HG03558 (cell line): ENCODE measurements at regions not wholly inside any gene's neighbourhood (a gene's known extent, or its start where the extent isn't known, plus 50 kb on each side); places are given as distances from the start of the nearest gene placed in this dataset.
"Not testable (repeated sequence)": the region's sequence is repeated elsewhere in the genome, so short reads cannot be mapped to it uniquely, and the experiment has no call there.

ENCODE experiments used
- ATAC-seq: cut with Tn5 transposase; IDR thresholded peaks from one replicate; pipeline ENCODE4 v1.9.1; 2021; ENCODE audit warnings: moderate number of reproducible peaks; ENCODE audit not compliant: unreplicated experiment; ENCODE audit errors: extremely low read depth

DNA sequence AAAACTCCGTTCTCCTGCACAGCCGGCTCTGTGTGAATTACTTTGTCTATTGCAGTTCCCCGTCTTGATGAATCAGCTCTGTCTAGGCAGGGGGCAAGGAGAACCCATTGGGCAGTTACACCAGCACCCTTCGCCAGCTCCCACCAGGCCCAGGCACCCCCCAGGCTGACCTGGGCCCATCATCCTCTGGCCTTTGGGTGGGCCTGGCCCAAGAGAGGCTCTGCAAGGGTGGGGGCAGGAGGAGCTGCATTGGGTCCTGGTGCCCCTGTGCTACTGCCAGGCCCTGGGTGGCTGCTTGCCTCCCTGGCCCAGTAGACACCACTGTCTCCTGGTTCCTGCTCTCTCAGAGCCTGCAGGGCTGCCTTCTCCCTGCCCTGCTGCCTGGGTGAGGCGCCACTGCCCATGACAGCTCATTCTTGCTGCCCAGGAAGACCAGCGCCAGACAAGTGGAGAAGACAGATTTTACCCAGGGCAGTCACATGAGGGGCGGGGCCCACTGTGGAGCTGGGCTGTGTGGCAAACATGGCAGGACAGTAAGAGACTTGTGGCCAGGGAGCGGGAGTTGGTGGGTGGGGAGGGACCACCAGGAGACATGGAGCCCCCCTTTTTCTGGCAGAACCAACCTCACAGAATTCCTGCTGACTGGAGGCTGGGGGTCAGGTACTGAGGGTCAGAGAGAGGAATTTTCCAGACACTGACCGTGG lies 67.2 kb downstream of the MRPL36 start:
- no peak for ATAC-seq

DNA sequence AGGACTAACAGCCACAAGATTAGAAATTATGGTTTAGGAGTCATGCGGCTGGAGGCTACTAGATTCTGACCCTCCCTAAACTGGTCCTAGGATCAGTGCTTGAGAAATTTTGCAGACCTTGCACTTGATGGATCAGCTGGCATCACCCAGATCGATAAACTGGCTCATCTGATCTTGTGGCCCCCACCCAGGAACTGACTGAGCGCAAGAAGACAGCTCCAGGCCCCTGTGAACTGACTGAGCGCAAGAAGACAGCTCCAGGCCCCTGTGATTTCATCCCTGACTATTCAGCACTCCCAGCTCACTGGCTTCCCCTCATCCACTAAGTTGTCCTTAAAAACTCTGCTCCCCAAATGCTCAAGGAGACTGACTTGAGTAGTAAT lies 67.8 kb downstream of the MRPL36 start:
- not testable (repeated sequence) for ATAC-seq

DNA sequence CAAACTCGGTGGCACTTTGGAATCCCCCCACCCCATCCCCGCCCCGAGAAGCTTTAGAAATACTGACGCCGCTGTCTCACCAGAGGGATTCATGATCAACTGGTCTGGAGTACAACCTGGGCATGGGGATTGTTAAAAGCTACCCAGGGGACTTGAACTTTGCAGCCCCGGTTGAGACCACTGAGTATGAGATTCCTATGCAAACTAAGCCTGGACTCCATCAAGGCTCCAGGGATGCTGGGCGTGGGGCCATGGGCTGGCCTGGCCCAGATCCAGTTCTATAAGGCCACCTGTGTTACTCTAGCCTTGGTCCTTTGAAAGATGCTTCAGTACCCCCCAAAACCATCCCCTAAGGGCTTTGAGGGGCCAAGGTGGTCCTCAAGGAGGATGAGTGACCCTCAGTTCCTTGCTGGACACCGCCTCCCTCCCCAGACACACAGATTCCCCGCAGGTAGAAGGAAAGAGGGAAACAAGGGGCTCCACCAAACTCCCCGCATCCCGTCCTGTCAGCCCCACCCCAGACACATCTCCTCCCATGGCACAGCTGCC lies 68.5 kb downstream of the MRPL36 start:
- no peak for ATAC-seq

DNA sequence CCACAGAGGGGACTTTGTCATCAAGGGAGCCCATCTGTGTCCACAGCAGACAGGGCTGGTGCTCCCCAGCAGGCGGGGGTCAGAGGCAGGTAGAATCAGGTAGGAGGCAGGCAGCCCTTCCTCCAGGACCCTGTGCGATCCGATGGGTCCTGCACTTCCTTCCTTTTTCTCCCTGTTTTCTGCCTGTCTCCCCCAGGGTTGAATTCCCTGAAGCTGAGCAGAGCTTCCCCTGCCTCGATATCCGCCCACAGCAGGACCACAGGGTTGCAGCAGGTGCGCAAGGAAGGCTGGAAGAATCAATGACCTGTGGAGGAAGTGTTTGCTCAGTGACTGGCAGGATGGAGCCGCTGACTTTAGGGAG lies 69.2 kb downstream of the MRPL36 start:
- no peak for ATAC-seq

DNA sequence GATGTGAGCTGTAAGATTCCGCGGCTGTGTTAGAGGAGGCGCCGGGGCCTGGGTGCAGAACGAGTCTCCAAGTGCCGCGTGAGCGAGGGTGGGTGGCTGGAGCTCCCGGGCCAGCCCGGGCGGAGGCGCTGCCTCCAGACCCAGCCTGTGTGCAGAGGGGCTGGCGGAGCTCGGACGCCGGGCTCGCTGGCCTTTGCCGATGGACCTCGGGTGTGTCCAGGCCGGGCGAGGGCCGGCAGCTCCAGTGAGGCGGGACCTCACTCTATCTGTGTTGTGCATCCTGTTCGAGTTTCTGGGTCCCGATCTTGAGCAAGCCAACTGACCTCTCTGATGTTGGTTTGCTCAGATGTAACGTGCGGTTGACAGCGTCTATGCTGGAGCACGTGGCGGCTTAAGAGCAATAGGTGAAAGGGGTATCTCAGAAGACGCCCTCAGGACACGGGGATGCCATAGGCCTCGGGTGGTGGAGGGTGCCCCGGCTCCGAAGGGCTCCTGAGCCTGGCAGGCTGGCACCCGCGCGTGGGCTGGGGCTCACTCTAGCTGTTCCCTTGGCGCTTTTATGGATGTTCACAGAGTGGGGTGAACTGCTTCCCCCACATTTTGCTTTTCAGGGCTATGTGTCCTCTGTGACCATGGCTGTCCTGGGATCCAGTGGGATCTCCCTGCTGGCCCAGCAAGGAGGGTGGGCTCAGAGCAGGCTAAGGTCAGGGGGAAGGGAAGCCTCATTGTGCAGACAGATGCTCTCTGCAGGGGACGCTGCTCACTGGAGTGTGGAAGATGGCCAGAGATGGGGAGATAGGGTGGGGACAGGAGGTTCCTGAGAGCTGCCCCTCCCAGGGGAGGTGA lies 69.8 kb downstream of the MRPL36 start:
- no peak for ATAC-seq

DNA sequence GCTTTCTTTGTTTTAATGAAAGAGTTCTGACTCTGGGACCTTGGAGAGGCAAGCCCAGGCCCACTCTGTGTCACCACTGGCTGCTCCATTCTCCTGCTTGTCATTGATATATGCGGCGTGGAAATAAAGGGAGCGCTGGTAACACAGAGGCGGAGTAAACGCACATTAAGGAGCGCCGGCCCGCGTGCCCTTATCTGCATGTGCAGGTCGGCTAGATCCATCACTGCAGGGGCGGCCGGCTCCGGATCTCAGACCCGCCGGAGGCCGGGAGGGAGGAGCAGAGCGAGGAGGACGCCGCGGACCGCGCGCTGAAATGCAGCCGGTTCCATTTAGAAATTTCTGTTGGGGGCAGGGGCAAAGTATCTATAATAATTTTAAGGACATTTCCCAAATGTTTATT lies 70.8 kb downstream of the MRPL36 start:
- ATAC-seq = no peak

DNA sequence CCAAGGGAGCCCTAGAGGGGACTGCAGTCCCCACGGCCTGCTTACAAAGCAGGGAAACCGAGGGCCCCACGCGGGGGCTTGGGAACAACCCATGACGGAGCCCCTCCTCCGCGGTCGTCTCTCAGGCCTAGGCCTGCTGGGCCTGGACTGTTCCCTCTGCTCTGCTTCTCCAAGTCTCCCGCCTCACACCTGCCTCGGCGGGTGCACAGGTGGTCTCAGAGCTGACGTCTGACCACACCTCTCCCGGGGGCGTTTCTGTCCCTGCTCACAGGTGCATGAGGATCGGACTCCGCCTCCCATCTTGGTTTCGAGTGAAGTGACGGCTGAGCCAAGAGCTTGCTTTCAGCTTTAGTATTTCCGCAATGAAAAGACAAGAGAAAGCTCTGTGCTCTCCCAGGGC lies 72.1 kb downstream of the MRPL36 start:
- no peak for ATAC-seq

DNA sequence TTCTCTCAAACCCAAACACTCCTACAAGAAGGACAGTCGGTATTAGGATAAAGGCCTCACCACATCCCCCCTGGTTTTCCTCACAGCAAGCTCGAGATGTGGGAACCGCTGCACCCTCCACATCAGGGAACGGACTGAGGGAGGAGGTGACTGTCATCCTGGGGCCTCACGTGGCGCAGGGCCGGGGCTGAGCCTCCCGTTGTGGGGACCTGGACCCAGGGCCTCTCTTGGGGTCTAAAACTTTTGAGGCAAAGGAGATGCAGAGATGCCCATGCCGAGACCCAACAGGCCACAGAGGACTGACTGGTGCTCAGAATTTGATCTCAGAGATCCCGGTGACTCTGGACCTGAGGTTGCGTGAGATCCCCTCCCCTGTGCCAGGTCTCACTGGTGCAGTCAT lies 72.7 kb downstream of the MRPL36 start:
- ATAC-seq = no peak

DNA sequence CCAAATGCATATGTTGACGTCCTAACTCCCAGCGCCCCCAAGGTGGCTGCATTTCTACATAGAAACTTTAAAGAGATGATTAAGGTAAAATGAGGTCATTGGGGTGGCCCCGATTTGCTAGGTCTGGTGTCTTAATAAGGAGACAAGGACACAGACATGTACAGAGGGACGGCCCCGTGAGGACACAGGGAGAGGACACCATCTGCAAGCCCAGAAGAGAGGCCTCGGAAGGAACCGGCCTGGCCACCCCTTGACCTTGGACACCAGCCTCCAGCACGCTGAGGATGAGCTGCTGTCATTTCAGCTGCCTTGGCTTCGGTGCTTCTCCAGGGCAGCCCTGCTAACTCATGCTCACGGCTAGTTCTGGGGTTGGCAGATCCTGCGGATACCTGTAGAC lies 73.2 kb downstream of the MRPL36 start:
- no peak for ATAC-seq

DNA sequence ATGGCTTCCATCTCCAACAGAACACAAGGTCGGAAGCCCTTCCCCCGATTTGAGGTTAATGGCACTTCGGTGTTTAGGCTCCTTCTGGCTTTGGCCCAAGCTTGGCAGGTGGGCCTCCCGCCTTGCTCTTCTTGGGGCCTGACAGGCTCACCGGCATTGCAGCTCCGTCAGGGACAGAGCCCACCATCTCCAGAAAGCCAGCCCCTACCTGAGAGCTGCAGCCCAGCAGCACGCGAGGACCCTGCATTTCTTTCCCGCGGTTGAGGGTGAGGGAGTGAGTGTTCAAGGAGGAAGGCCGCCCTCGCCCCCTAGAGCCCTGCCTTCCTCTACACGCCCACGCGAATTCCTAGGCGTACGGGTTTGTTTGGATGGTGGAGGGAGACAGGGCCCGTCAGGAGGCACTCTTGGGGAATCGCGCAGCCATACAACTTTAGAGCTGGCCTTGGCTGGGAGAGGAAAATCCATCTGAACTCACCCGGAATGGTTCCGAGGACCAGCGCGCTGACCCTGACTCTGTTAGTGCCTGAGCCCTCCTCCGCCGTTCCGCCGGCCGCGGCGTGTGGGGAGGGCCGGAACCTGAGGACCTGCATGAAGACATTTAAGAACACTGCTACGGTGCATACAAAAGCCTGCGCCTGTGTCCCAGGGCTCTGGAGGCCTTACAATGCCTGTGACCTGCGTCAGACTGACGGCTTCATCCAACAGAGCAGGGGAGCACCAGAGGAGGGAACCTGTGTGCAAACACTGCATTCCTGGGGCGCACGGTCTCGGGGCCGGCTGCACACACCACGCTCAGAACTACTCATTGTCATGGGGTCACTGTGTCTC lies 73.8 kb downstream of the MRPL36 start:
- ATAC-seq = no peak

DNA sequence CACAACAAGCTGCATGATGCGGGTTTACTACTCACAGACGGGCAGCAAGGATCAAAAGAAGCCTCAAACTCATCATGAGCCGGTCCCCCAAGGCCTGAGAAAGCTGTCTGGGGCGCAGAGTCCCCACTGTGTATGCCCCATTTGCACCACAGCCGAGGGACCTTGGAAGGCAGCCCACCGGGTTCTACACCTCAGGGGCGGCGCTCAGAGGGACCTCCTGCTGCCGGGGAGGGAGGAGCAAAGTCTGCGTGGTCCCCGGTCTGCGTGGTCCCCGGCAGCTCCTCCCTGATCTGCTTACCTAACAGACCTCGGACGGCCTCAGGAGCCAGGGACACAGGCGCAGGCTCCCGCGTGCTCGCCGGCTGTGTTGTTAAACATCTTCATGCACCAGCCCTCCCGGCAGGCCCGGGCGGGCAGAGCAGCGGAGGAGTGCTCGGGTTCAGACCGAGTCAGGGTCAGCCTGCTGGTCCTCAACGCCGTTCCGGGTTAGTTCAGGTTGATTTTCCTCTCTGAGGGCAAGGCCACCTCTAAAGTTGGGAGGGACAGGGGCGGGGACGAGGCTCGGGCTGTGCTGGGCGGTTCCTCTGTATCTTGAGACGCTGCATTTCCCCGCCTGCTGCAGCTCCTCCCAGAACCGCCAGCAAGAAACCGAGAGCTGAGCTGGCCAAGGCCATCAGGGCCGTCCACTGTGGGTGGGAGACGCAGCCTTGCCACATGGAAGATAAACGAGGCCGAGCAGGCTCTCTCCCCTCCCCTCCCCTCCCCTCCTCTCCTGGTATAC lies 74.6 kb downstream of the MRPL36 start:
- ATAC-seq = no peak

DNA sequence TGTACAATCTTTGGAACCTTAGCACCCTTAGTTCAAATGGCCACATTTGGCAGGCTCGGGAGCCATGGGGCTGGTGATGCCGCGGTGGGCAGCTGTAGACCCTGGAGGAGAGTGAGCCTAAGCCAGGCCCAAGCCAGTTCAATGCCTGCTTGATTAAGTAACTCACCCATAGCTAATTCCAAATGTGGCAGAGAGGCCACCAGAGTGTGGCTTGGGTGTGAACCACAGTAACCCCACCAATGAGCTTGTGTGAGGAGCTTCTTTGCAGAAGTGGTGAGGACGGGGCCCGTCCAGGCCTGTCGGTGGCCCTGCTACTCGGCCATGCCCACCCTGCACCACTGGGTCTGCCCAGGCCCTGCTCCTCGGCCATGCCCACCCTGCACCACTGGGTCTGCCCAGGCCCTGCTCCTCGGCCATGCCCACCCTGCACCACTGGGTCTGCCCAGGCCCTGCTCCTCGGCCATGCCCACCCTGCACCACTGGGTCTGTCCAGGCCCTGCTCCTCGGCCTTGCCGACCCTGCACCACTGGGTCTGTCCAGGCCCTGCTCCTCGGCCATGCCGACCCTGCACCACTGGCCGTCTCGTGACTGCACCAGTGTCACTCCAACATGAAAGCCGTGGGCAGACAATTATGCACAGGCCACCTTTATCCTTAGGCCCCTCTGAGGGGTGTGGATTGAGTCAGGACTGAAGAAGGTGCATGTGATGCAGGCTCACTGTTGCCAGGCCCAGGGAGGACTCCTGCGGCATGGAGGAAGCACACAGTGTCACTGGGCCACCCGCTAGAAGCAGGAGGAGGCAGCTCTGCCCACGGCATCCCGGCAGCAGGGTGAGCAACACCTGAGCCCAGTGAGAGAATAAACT lies 75.4 kb downstream of the MRPL36 start:
- ATAC-seq = no peak

DNA sequence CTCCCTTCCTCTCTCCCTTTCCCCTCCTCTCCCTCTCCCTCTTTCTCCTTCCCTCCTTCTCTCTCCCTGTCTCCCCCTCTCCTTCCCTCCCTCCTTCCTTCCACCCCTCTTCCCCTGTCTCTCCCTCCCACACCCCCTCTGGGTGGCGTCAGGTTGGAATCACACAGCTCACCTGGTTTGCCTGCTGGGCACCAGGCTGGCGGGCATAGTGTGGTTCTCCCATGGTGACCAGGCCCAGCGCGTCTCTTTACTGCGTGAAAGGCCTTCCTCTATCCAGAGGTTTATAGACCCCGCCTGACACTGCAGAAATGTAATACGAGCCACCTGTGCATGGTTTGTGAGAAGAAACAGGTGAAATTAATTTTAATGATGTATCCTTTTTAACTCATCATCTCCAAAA lies 76.2 kb downstream of the MRPL36 start:
- no peak for ATAC-seq

DNA sequence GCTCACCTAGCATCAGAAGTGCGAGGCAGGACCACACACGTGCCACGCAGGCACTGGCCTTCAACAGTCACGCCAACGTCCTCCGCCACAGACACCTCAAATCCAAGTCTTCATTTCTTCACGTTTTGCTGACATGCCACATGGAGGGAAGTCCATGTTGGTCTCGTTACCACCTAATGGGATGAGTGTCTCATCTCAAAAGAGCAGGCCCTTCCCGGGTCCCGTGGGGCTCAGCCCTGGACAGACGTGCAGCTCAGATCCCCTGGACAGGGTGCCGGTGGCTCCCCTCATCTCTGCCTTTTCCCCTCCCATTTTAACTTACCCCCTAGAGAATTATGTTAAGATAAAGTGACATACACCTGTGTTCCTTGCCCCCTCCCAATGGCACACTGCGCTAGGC lies 76.8 kb downstream of the MRPL36 start:
- no peak for ATAC-seq

DNA sequence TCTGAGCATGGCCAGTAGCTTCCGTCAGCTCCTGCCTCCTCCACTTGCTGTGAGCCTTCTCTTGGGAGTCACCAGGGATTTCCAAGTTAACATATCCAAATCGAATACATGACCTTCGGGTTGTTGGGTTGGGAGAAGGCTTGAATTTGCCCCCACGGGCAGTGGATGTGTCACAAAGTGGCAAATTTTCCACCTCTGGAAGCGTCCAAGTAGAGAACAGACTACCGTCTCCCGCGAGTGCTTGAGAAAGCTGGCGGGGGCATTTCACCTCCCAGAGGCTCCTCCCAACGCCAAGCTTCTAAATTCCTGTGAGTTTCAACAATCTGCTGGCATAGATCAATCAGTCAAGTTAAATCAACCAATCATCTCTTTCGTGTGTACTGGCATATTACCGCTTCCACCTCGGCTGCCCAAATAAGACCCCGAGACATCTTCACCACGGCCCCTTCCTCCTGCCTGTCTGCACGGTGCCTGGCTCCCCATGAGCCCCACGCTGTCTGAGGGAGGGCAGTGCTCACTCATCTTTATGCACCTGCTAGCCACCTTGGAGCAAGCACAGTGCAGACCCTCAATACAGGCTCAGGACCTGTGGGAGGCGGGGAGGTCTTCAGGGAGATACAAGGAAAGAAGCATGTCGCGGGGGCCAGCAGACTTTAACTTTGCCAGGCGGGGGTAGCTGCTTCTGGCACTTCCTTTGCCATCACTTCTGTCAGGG lies 79.1 kb downstream of the MRPL36 start:
- ATAC-seq = no peak

DNA sequence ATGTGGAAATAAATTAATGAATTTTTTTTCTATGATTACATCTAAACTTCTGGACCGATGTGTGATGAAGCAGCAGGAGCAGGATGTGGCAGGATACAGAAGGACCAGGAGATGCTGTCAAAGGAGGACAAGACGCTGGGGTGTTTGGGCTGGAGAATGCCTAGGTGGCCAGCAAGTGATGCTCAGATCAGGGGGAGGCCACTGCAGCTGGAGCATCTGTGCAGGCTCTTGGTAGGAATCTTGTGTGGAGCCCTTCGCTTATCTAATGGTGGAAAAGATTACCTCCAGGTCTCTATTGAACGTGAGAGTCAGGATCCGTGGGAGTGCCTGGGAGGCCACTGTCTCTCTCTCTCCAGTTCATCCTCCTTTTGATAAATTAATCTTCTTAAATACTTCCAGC lies 79.8 kb downstream of the MRPL36 start:
- no peak for ATAC-seq

DNA sequence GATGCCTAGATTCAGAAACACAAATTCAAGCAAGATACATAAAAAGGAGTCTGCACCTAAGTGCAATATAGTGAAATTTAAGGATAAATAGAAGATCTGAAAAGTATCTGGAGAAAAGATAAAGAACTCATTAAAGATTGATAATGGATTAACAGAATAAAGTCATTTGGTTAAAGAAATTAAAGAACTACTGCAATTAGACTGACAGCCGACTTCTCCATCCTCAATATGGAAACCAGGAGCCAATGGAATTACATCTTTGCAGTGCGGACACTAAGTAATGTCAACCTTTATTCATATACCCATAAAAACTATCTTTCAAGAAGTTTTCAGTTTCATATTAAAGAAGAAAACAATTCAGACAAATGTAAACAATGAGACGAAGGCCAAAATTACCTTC lies 81.0 kb downstream of the MRPL36 start:
- no peak for ATAC-seq

DNA sequence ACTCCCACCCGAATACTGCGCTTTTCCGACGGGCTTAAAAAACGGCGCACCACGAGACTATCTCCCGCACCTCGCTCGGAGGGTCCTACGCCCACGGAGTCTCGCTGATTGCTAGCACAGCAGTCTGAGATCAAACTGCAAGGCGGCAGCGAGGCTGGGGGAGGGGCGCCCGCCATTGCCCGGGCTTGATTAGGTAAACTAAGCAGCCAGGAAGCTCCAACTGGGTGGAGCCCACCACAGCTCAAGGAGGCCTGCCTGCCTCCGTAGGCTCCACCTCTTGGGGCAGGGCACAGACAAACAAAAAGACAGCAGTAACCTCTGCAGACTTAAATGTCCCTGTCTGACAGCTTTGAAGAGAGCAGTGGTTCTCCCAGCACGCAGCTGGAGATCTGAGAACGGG lies 89.5 kb downstream of the MRPL36 start:
- ATAC-seq = not testable (repeated sequence)
